ENCODE measurements at regions not wholly inside any gene's neighbourhood (a gene's known extent, or its start where the extent isn't known, plus 50 kb on each side); places are given as distances from the start of the nearest gene placed in this dataset.

- no peak for ATAC-seq (ENCODE audit: low FRiP score in 2 of 2)
- H3K36me3 ChIP-seq, result no peaks in the 10 kb centered on the region
- WGBS, 2 donors, result 87 to 89% methylated on average over 5 of the region's 5 CpGs
- no peaks in the 10 kb centered on the region for H3K4me1 ChIP-seq
- no peaks in the 10 kb centered on the region for H3K27me3 ChIP-seq
- no peak overlapping the region for H3K27ac ChIP-seq
- no peak overlapping the region for H3K4me3 ChIP-seq
- peaks cover 0 to 16% (median 3%) of the 10 kb centered on the region in 4 donors for H3K9me3 ChIP-seq
- no peak for DNase-seq
- TF ChIP-seq POLR2AphosphoS5 (IDR thresholded peaks at IDR 0.05) (no peak), EP300 (IDR thresholded peaks at IDR 0.05) (no peak), POLR2A (IDR thresholded peaks at IDR 0.05) (no peak)
- TF ChIP-seq, protein P1, sequence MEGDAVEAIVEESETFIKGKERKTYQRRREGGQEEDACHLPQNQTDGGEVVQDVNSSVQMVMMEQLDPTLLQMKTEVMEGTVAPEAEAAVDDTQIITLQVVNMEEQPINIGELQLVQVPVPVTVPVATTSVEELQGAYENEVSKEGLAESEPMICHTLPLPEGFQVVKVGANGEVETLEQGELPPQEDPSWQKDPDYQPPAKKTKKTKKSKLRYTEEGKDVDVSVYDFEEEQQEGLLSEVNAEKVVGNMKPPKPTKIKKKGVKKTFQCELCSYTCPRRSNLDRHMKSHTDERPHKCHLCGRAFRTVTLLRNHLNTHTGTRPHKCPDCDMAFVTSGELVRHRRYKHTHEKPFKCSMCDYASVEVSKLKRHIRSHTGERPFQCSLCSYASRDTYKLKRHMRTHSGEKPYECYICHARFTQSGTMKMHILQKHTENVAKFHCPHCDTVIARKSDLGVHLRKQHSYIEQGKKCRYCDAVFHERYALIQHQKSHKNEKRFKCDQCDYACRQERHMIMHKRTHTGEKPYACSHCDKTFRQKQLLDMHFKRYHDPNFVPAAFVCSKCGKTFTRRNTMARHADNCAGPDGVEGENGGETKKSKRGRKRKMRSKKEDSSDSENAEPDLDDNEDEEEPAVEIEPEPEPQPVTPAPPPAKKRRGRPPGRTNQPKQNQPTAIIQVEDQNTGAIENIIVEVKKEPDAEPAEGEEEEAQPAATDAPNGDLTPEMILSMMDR (IDR thresholded peaks at IDR 0.05), result no peak
Measured at GRCh38 chr18:5806860-5807259, 88.5 kb downstream of the TMEM200C start.

DNA sequence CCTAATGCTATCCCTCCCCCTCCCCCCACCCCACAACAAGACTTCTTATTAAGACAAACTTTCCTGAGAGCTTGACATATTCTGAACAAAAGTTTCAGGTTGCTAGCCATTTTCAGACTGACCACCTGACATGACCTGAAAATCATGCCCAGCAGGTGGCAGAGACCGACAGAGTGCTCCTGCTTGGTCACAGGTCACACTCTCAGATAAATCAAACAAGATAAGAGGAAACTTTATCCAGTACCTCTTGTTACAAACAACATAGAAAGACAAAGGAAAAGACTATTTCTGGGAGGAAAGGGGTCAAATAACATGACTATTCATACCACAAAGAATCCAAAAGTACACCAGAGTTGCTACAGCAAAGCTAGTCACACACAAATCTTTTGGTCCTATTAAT is 107.4 kb downstream of the TMEM200C start:
- Histone ChIP-seq H3K4me1 (no peaks in the 10 kb centered on the region), H3K4me3 (no peak overlapping the region), H3K27ac (no peak overlapping the region), H3K9me3 (peaks cover 0 to 11% (median 0%) of the 10 kb centered on the region in 4 donors), H3K36me3 (no peaks in the 10 kb centered on the region), H3K27me3 (no peaks in the 10 kb centered on the region)
- 10 to 15% methylated on average over 1 of the region's 1 CpG for WGBS, 2 donors
- no peak for TF ChIP-seq POLR2AphosphoS5 (IDR thresholded peaks at IDR 0.05)
- TF ChIP-seq, protein P1 (IDR thresholded peaks at IDR 0.05), result no peak
- no peak for TF ChIP-seq EP300 (IDR thresholded peaks at IDR 0.05)
- TF ChIP-seq POLR2A (IDR thresholded peaks at IDR 0.05), result no peak
- ATAC-seq (ENCODE audit: low FRiP score in 2 of 2) (no peak), DNase-seq (no peak)

DNA sequence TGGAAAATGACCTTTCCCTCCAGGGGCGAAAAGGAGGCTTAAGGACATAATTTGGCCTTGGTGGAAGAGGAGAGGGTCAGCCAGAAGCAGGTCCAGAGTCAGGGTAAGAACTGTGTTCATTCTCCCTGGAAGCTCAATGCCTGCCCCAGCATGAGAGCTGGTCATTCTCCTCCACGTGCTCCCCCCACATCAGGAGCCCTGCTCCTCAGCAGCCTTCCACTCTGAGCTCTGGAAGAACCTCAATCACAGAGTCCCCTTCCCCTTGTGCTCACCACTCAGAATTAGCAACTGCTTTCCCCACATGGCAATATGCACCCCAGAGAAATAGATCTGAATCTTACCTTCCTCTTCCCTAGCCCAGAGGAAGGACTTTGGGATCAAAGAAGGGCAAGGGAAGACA is 115.4 kb downstream of the TMEM200C start:
- TF ChIP-seq POLR2AphosphoS5 (IDR thresholded peaks at IDR 0.05) (no peak), EP300 (IDR thresholded peaks at IDR 0.05) (no peak), POLR2A (IDR thresholded peaks at IDR 0.05) (no peak)
- TF ChIP-seq, protein P1 (IDR thresholded peaks at IDR 0.05), result no peak

DNA sequence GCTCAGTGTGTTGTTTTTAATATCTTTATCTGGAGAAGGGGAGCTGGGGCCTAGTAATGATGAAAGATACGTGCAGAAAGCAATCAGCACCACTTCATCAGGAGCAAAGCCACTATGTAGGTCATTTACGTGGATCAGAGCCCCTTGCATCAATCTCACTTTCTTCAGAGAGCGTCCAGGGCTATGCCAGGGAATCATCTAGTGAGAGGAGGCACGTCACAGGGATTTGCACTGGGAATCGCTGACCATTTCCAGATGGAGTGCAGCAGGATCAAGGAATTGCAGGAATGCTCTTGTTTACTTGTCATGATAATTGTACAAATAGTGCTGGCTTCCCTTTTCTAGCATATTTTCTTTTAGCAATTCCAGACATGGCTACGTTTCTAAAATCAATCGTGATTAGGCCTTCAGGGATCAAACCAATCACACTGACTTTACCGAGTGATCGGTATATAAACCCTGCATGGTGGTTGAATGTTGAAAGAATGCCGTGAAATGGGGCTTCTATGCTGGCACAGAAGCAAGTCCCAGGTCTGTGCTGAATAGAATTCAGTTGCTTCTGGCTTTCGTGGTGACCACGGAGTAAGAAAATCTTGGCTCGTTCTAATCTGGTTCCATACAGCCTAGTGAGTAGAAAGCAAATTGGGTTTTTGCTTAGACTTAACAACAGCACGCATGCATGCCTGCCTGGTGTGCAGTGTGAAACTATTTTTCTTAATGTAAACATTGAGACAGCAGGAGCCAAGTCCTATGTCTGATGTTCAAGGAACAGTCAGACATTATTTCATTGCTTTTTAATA is 122.8 kb downstream of the TMEM200C start:
- H3K4me3 ChIP-seq, result peak overlapping the region in 1 of 4 donors; percentile 6
- no peaks in the 10 kb centered on the region for H3K4me1 ChIP-seq
- DNase-seq (no peak), ATAC-seq (ENCODE audit: low FRiP score in 2 of 2) (peak in 1 of 2 donors; percentile 76)
- no peaks in the 10 kb centered on the region for H3K9me3 ChIP-seq
- no peaks in the 10 kb centered on the region for H3K27me3 ChIP-seq
- no peak for TF ChIP-seq POLR2AphosphoS5 (IDR thresholded peaks at IDR 0.05)
- no peak for TF ChIP-seq EP300 (IDR thresholded peaks at IDR 0.05)
- TF ChIP-seq POLR2A (IDR thresholded peaks at IDR 0.05), result no peak
- TF ChIP-seq, protein P1 (IDR thresholded peaks at IDR 0.05), result no peak
- H3K27ac ChIP-seq, result no peak overlapping the region
- no peaks in the 10 kb centered on the region for H3K36me3 ChIP-seq
- WGBS, 2 donors, result 56 to 60% methylated on average over 14 of the region's 14 CpGs

More for the DNA sequence above, 115.4 kb downstream of the TMEM200C start:
- no peaks in the 10 kb centered on the region for H3K36me3 ChIP-seq
- no peaks in the 10 kb centered on the region for H3K4me1 ChIP-seq
- H3K27ac ChIP-seq, result no peak overlapping the region
- ATAC-seq (ENCODE audit: low FRiP score in 2 of 2), result no peak
- WGBS, 2 donors, result 22 to 36% methylated on average over 2 of the region's 2 CpGs
- no peak overlapping the region for H3K4me3 ChIP-seq
- no peak for DNase-seq
- H3K27me3 ChIP-seq, result no peaks in the 10 kb centered on the region
- H3K9me3 ChIP-seq, result no peaks in the 10 kb centered on the region

DNA sequence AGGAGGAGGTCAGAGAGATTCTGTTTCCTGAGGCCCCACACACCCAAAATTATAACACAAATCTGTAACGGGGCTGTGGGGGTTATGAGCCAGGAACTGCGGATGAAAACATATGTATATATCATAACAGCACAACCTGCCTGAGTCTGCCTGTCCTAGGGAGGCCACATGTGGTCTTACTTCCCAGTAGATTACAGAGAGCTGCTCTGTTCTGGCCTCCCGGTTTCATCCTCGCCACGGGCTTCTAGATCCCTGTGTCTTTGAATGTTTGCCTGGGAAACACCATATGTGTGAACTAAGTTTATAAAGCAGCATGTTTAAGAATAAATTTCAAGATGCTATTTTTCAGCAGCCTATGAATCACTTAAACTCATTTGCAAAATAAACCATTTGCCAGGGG is 124.0 kb downstream of the TMEM200C start:
- Histone ChIP-seq H3K9me3 (no peaks in the 10 kb centered on the region), H3K4me3 (no peak overlapping the region), H3K4me1 (no peaks in the 10 kb centered on the region), H3K27me3 (no peaks in the 10 kb centered on the region), H3K27ac (no peak overlapping the region), H3K36me3 (no peaks in the 10 kb centered on the region)
- ATAC-seq (ENCODE audit: low FRiP score in 2 of 2), result no peak
- TF ChIP-seq POLR2A (IDR thresholded peaks at IDR 0.05), result no peak
- no peak for TF ChIP-seq POLR2AphosphoS5 (IDR thresholded peaks at IDR 0.05)
- TF ChIP-seq, protein P1 (IDR thresholded peaks at IDR 0.05), result no peak
- no peak for TF ChIP-seq EP300 (IDR thresholded peaks at IDR 0.05)
- DNase-seq, result no peak
- 83 to 86% methylated on average over 5 of the region's 5 CpGs for WGBS, 2 donors

Data from upper lobe of left lung (tissue), 6 donors.